Loucy (cell line): ENCODE measurements at regions not wholly inside any gene's neighbourhood (a gene's known extent, or its start where the extent isn't known, plus 50 kb on each side); places are given as distances from the start of the nearest gene placed in this dataset.

Experiments used
- H2AFZ ChIP-seq: fragments of 200-600 bp; sonication (generic); 2 replicates; pipeline ENCODE4 v1.6.0; 2016; ENCODE audit warnings: antibody characterized with exemption, mild to moderate bottlenecking, low read length, moderate library complexity
- H3F3A ChIP-seq: fragments of 200-600 bp; 2 replicates; pipeline ENCODE4 v1.6.0; 2016; ENCODE audit warnings: antibody characterized with exemption, low read depth, mild to moderate bottlenecking
- H3K27me3 ChIP-seq: fragments of 200-600 bp; sonication (generic); 2 replicates; pipeline ENCODE4 v1.6.1; 2014; ENCODE audit warnings: low read length, mild to moderate bottlenecking; ENCODE audit not compliant: insufficient read depth, poor library complexity, severe bottlenecking
- H3K36me3 ChIP-seq: fragments of 200-600 bp; sonication (generic); 2 replicates; pipeline ENCODE4 v1.6.1; 2016; ENCODE audit warnings: low read length; ENCODE audit not compliant: insufficient read depth
- H3K4me1 ChIP-seq: fragments of 200-600 bp; sonication (generic); 2 replicates; pipeline ENCODE4 v1.5.1; 2014; ENCODE audit warnings: low read length, mild to moderate bottlenecking; ENCODE audit not compliant: insufficient read depth, poor library complexity, severe bottlenecking
- H3K4me2 ChIP-seq: fragments of 200-600 bp; sonication (generic); 2 replicates; pipeline ENCODE4 v1.6.0; 2014; ENCODE audit warnings: antibody characterized with exemption, low read length, low read depth, mild to moderate bottlenecking; ENCODE audit not compliant: poor library complexity, severe bottlenecking
- H3K4me3 ChIP-seq: fragments of 200-600 bp; sonication (generic); 2 replicates; pipeline ENCODE4 v1.5.1; 2014; ENCODE audit warnings: low read length, mild to moderate bottlenecking, mixed read lengths; ENCODE audit not compliant: poor library complexity, severe bottlenecking
- H3K79me2 ChIP-seq: fragments of 200-600 bp; sonication (generic); 2 replicates; pipeline ENCODE4 v1.6.1; 2014; ENCODE audit warnings: low read length; ENCODE audit not compliant: insufficient read depth
- H3K9ac ChIP-seq: fragments of 200-600 bp; sonication (generic); 2 replicates; pipeline ENCODE4 v1.6.0; 2014; ENCODE audit warnings: mild to moderate bottlenecking, low read depth, low read length, moderate library complexity; ENCODE audit not compliant: poor library complexity, severe bottlenecking
- H3K9me2 ChIP-seq: fragments of 200-600 bp; sonication (generic); replicated peaks from 2 replicates; pipeline ENCODE4 v1.6.1; 2016; ENCODE audit warnings: low read depth, low read length, mixed read lengths
- H3K9me3 ChIP-seq: fragments of 200-600 bp; sonication (generic); 2 replicates; pipeline ENCODE4 v1.6.1; 2014; ENCODE audit warnings: mild to moderate bottlenecking, antibody characterized with exemption, low read length, low read depth; ENCODE audit not compliant: insufficient read depth
- H4K20me1 ChIP-seq: fragments of 200-600 bp; sonication (generic); 2 replicates; pipeline ENCODE4 v1.6.0; 2014; ENCODE audit warnings: antibody characterized with exemption, low read length, mild to moderate bottlenecking; ENCODE audit not compliant: insufficient read depth, poor library complexity, severe bottlenecking
- CTCF ChIP-seq: fragments of 200-600 bp; sonication (generic); conservative IDR thresholded peaks from 2 replicates; pipeline ENCODE4 v1.5.1; 2014; ENCODE audit warnings: mild to moderate bottlenecking, antibody characterized with exemption, low read length
- EZH2phosphoT487 ChIP-seq: fragments of 200-600 bp; IDR thresholded peaks from 2 replicates; pipeline ENCODE4 v1.6.1; 2018; ENCODE audit warnings: antibody characterized with exemption, mild to moderate bottlenecking, moderate library complexity, borderline replicate concordance

DNA sequence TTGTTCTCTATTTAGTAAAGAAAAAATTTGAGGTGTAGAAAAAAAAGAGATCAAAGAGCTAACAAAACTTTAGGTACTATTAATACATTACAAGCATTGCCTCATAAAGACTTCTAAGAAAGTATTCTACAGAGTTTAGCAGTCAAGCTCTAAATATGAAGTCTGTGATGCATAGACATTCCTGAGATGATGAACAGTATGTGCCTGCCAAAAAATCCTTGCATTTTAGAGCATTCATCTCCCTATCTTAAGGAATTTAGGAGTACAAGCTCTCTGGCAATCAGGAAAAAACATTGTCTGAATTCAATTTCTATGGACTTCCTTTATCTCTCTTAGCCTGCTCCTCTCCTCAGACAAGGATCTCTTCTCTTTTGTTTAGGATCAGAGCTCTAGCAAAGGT lies 202.6 kb upstream of the LRFN5 start:
- Histone ChIP-seq H4K20me1 (no peaks in the 10 kb centered on the region), H3K4me1 (no peaks in the 10 kb centered on the region), H3K9ac (no peak overlapping the region), H3K36me3 (no peaks in the 10 kb centered on the region), H3K27me3 (no peaks in the 10 kb centered on the region), H3K9me2 (no peaks in the 10 kb centered on the region), H2AFZ (no peak overlapping the region), H3K9me3 (no peaks in the 10 kb centered on the region), H3K4me2 (no peak overlapping the region), H3K79me2 (no peaks in the 10 kb centered on the region), H3F3A (no peaks in the 10 kb centered on the region), H3K4me3 (no peak overlapping the region)
- no peak for TF ChIP-seq EZH2phosphoT487
- TF ChIP-seq CTCF, result no peak

GRCh38 chr14:41403360-41403759 lies 203.3 kb upstream of the LRFN5 start:
- no peak overlapping the region for H3K9ac ChIP-seq
- no peaks in the 10 kb centered on the region for H3K4me1 ChIP-seq
- H3K4me2 ChIP-seq, result no peak overlapping the region
- H3K9me3 ChIP-seq, result no peaks in the 10 kb centered on the region
- no peaks in the 10 kb centered on the region for H3K79me2 ChIP-seq
- H4K20me1 ChIP-seq, result no peaks in the 10 kb centered on the region
- H2AFZ ChIP-seq, result no peak overlapping the region
- no peaks in the 10 kb centered on the region for H3K27me3 ChIP-seq
- no peak overlapping the region for H3K4me3 ChIP-seq
- no peaks in the 10 kb centered on the region for H3F3A ChIP-seq
- TF ChIP-seq CTCF, result no peak
- TF ChIP-seq EZH2phosphoT487, result no peak
- no peaks in the 10 kb centered on the region for H3K36me3 ChIP-seq
- no peaks in the 10 kb centered on the region for H3K9me2 ChIP-seq

- no peaks in the 10 kb centered on the region for H3K36me3 ChIP-seq
- H4K20me1 ChIP-seq, result no peaks in the 10 kb centered on the region
- H3K4me1 ChIP-seq, result no peaks in the 10 kb centered on the region
- no peaks in the 10 kb centered on the region for H3K27me3 ChIP-seq
- H3K9me2 ChIP-seq, result no peaks in the 10 kb centered on the region
- H3K4me2 ChIP-seq, result no peak overlapping the region
- no peak overlapping the region for H3K4me3 ChIP-seq
- H2AFZ ChIP-seq, result no peak overlapping the region
- H3K9ac ChIP-seq, result no peak overlapping the region
- TF ChIP-seq CTCF (no peak), EZH2phosphoT487 (no peak)
- no peaks in the 10 kb centered on the region for H3F3A ChIP-seq
- H3K79me2 ChIP-seq, result no peaks in the 10 kb centered on the region
- no peaks in the 10 kb centered on the region for H3K9me3 ChIP-seq
Observed at GRCh38 chr14:41397926-41398325, 208.8 kb upstream of the LRFN5 start.
